ENCODE measurements at regions not wholly inside any gene's neighbourhood (a gene's known extent, or its start where the extent isn't known, plus 50 kb on each side); places are given as distances from the start of the nearest gene placed in this dataset.

GRCh38 chr12:127336416-127336815, 930.6 kb upstream of the TMEM132C start:
- H3K4me1 ChIP-seq (ENCODE audit: insufficient read depth, low read length) = no peaks in the 10 kb centered on the region
- no peaks in the 10 kb centered on the region; the same call in 1 of the 2 replicates for H3K9me3 ChIP-seq (ENCODE audit: control insufficient read depth, insufficient read depth, low read length)
- no peaks in the 10 kb centered on the region for H3K36me3 ChIP-seq (ENCODE audit: insufficient read depth, low read length)
- no peak overlapping the region for H3K9ac ChIP-seq (ENCODE audit: low read depth, low read length)

- Histone ChIP-seq H3K4me1 (ENCODE audit: insufficient read depth, low read length) (no peaks in the 10 kb centered on the region), H3K36me3 (ENCODE audit: insufficient read depth, low read length) (no peaks in the 10 kb centered on the region), H3K9me3 (ENCODE audit: control insufficient read depth, insufficient read depth, low read length) (no peaks in the 10 kb centered on the region; the same call in 1 of the 2 replicates), H3K9ac (ENCODE audit: low read depth, low read length) (no peak overlapping the region)
Observed at GRCh38 chr12:127339065-127339464, 927.9 kb upstream of the TMEM132C start.

GRCh38 chr12:127340381-127340780, 926.6 kb upstream of the TMEM132C start:
- Histone ChIP-seq H3K9me3 (ENCODE audit: control insufficient read depth, insufficient read depth, low read length) (no peaks in the 10 kb centered on the region; the same call in 1 of the 2 replicates), H3K36me3 (ENCODE audit: insufficient read depth, low read length) (no peaks in the 10 kb centered on the region), H3K9ac (ENCODE audit: low read depth, low read length) (no peak overlapping the region), H3K4me1 (ENCODE audit: insufficient read depth, low read length) (no peaks in the 10 kb centered on the region)

- Histone ChIP-seq H3K4me1 (ENCODE audit: insufficient read depth, low read length) (no peaks in the 10 kb centered on the region), H3K9ac (ENCODE audit: low read depth, low read length) (no peak overlapping the region), H3K9me3 (ENCODE audit: control insufficient read depth, insufficient read depth, low read length) (no peaks in the 10 kb centered on the region), H3K36me3 (ENCODE audit: insufficient read depth, low read length) (no peaks in the 10 kb centered on the region)
Observed at GRCh38 chr12:127342861-127343260, 924.1 kb upstream of the TMEM132C start.

GRCh38 chr12:127343940-127344339, 923.0 kb upstream of the TMEM132C start:
- Histone ChIP-seq H3K9ac (ENCODE audit: low read depth, low read length) (no peak overlapping the region), H3K9me3 (ENCODE audit: control insufficient read depth, insufficient read depth, low read length) (no peaks in the 10 kb centered on the region), H3K36me3 (ENCODE audit: insufficient read depth, low read length) (no peaks in the 10 kb centered on the region), H3K4me1 (ENCODE audit: insufficient read depth, low read length) (no peaks in the 10 kb centered on the region)

GRCh38 chr12:127351481-127352010, 915.4 kb upstream of the TMEM132C start:
- H3K36me3 ChIP-seq (ENCODE audit: insufficient read depth, low read length) = no peaks in the 10 kb centered on the region
- H3K9me3 ChIP-seq (ENCODE audit: control insufficient read depth, insufficient read depth, low read length) = no peaks in the 10 kb centered on the region
- H3K9ac ChIP-seq (ENCODE audit: low read depth, low read length) = no peak overlapping the region
- H3K4me1 ChIP-seq (ENCODE audit: insufficient read depth, low read length) = no peaks in the 10 kb centered on the region

- Histone ChIP-seq H3K36me3 (ENCODE audit: insufficient read depth, low read length) (no peaks in the 10 kb centered on the region), H3K4me1 (ENCODE audit: insufficient read depth, low read length) (no peaks in the 10 kb centered on the region), H3K9me3 (ENCODE audit: control insufficient read depth, insufficient read depth, low read length) (no peaks in the 10 kb centered on the region), H3K9ac (ENCODE audit: low read depth, low read length) (no peak overlapping the region)
Observed at GRCh38 chr12:127355061-127355841, 911.7 kb upstream of the TMEM132C start.

GRCh38 chr12:127358888-127359287, 908.1 kb upstream of the TMEM132C start:
- H3K9me3 ChIP-seq (ENCODE audit: control insufficient read depth, insufficient read depth, low read length) = no peaks in the 10 kb centered on the region
- H3K36me3 ChIP-seq (ENCODE audit: insufficient read depth, low read length) = no peaks in the 10 kb centered on the region
- no peak overlapping the region for H3K9ac ChIP-seq (ENCODE audit: low read depth, low read length)
- no peaks in the 10 kb centered on the region for H3K4me1 ChIP-seq (ENCODE audit: insufficient read depth, low read length)

- no peak overlapping the region for H3K9ac ChIP-seq (ENCODE audit: low read depth, low read length)
- no peaks in the 10 kb centered on the region for H3K9me3 ChIP-seq (ENCODE audit: control insufficient read depth, insufficient read depth, low read length)
- no peaks in the 10 kb centered on the region for H3K4me1 ChIP-seq (ENCODE audit: insufficient read depth, low read length)
- no peaks in the 10 kb centered on the region for H3K36me3 ChIP-seq (ENCODE audit: insufficient read depth, low read length)
Observed at GRCh38 chr12:127360580-127360979, 906.4 kb upstream of the TMEM132C start.

- H3K9ac ChIP-seq (ENCODE audit: low read depth, low read length) = no peak overlapping the region
- no peaks in the 10 kb centered on the region for H3K4me1 ChIP-seq (ENCODE audit: insufficient read depth, low read length)
- no peaks in the 10 kb centered on the region for H3K36me3 ChIP-seq (ENCODE audit: insufficient read depth, low read length)
- H3K9me3 ChIP-seq (ENCODE audit: control insufficient read depth, insufficient read depth, low read length) = no peaks in the 10 kb centered on the region
Observed at GRCh38 chr12:127362121-127362520, 904.8 kb upstream of the TMEM132C start.

- Histone ChIP-seq H3K9me3 (ENCODE audit: control insufficient read depth, insufficient read depth, low read length) (no peaks in the 10 kb centered on the region), H3K9ac (ENCODE audit: low read depth, low read length) (no peak overlapping the region), H3K4me1 (ENCODE audit: insufficient read depth, low read length) (no peaks in the 10 kb centered on the region), H3K36me3 (ENCODE audit: insufficient read depth, low read length) (no peaks in the 10 kb centered on the region)
Observed at GRCh38 chr12:127363392-127363791, 903.6 kb upstream of the TMEM132C start.

- Histone ChIP-seq H3K9ac (ENCODE audit: low read depth, low read length) (no peak overlapping the region), H3K9me3 (ENCODE audit: control insufficient read depth, insufficient read depth, low read length) (no peaks in the 10 kb centered on the region), H3K4me1 (ENCODE audit: insufficient read depth, low read length) (no peaks in the 10 kb centered on the region), H3K36me3 (ENCODE audit: insufficient read depth, low read length) (no peaks in the 10 kb centered on the region)
Observed at GRCh38 chr12:127373559-127373958, 893.4 kb upstream of the TMEM132C start.

GRCh38 chr12:127374447-127374846, 892.5 kb upstream of the TMEM132C start:
- H3K4me1 ChIP-seq (ENCODE audit: insufficient read depth, low read length) = no peaks in the 10 kb centered on the region
- no peaks in the 10 kb centered on the region for H3K36me3 ChIP-seq (ENCODE audit: insufficient read depth, low read length)
- no peak overlapping the region for H3K9ac ChIP-seq (ENCODE audit: low read depth, low read length)
- H3K9me3 ChIP-seq (ENCODE audit: control insufficient read depth, insufficient read depth, low read length) = no peaks in the 10 kb centered on the region

- no peaks in the 10 kb centered on the region for H3K36me3 ChIP-seq (ENCODE audit: insufficient read depth, low read length)
- H3K9ac ChIP-seq (ENCODE audit: low read depth, low read length) = no peak overlapping the region; the same call in 1 of the 2 replicates
- no peaks in the 10 kb centered on the region for H3K4me1 ChIP-seq (ENCODE audit: insufficient read depth, low read length)
- no peaks in the 10 kb centered on the region for H3K9me3 ChIP-seq (ENCODE audit: control insufficient read depth, insufficient read depth, low read length)
Observed at GRCh38 chr12:127381043-127381668, 885.8 kb upstream of the TMEM132C start.

GRCh38 chr12:127381681-127382080, 885.3 kb upstream of the TMEM132C start:
- no peaks in the 10 kb centered on the region for H3K36me3 ChIP-seq (ENCODE audit: insufficient read depth, low read length)
- H3K4me1 ChIP-seq (ENCODE audit: insufficient read depth, low read length) = no peaks in the 10 kb centered on the region
- H3K9me3 ChIP-seq (ENCODE audit: control insufficient read depth, insufficient read depth, low read length) = no peaks in the 10 kb centered on the region
- no peak overlapping the region for H3K9ac ChIP-seq (ENCODE audit: low read depth, low read length)

All from ES-I3 (cell line).